ENCODE measurements at regions not wholly inside any gene's neighbourhood (a gene's known extent, or its start where the extent isn't known, plus 50 kb on each side); places are given as distances from the start of the nearest gene placed in this dataset.

- Histone ChIP-seq H3K36me3 (ENCODE audit: low read length) (no peaks in the 10 kb centered on the region), H2AFZ (ENCODE audit: low read depth, low read length, severe bottlenecking) (no peak overlapping the region), H3K27me3 (ENCODE audit: low read length) (no peaks in the 10 kb centered on the region), H3K9ac (ENCODE audit: low read length) (no peak overlapping the region), H3K4me2 (ENCODE audit: low read depth, low read length, poor library complexity, severe bottlenecking) (no peak overlapping the region), H3K27ac (ENCODE audit: low read depth, low read length) (no peak overlapping the region), H3F3A (ENCODE audit: insufficient read depth) (no peaks in the 10 kb centered on the region), H3K9me2 (replicated peaks; ENCODE audit: insufficient read depth, low read length) (no peaks in the 10 kb centered on the region), H3K9me3 (ENCODE audit: insufficient read depth, low read length) (no peaks in the 10 kb centered on the region), H3K79me2 (ENCODE audit: insufficient read depth, low read length) (no peaks in the 10 kb centered on the region), H4K20me1 (ENCODE audit: low read depth, low read length) (no peaks in the 10 kb centered on the region), H3K4me3 (ENCODE audit: insufficient read depth, low read length, poor library complexity, severe bottlenecking) (no peak overlapping the region)
- TF ChIP-seq EZH2phosphoT487 (conservative IDR thresholded peaks at IDR 0.05; ENCODE audit: low read length) (no peak), CTCF (IDR thresholded peaks at IDR 0.05; ENCODE audit: insufficient read depth, low read length, poor library complexity, severe bottlenecking) (no peak)
Observed at GRCh38 chr22:49350441-49351121, 477.1 kb downstream of the BRD1 start.

GRCh38 chr22:49349841-49350381 lies 477.8 kb downstream of the BRD1 start:
- no peaks in the 10 kb centered on the region for H3K36me3 ChIP-seq (ENCODE audit: low read length)
- no peaks in the 10 kb centered on the region for H3K9me3 ChIP-seq (ENCODE audit: insufficient read depth, low read length)
- no peak overlapping the region for H3K9ac ChIP-seq (ENCODE audit: low read length)
- H3K27me3 ChIP-seq (ENCODE audit: low read length) = no peaks in the 10 kb centered on the region
- H3K79me2 ChIP-seq (ENCODE audit: insufficient read depth, low read length) = no peaks in the 10 kb centered on the region
- TF ChIP-seq CTCF (IDR thresholded peaks at IDR 0.05; ENCODE audit: insufficient read depth, low read length, poor library complexity, severe bottlenecking) = no peak
- no peak for TF ChIP-seq EZH2phosphoT487 (conservative IDR thresholded peaks at IDR 0.05; ENCODE audit: low read length)
- no peak overlapping the region for H3K4me2 ChIP-seq (ENCODE audit: low read depth, low read length, poor library complexity, severe bottlenecking)
- H2AFZ ChIP-seq (ENCODE audit: low read depth, low read length, severe bottlenecking) = no peak overlapping the region
- H4K20me1 ChIP-seq (ENCODE audit: low read depth, low read length) = no peaks in the 10 kb centered on the region
- H3K27ac ChIP-seq (ENCODE audit: low read depth, low read length) = no peak overlapping the region
- H3K9me2 ChIP-seq (replicated peaks; ENCODE audit: insufficient read depth, low read length) = no peaks in the 10 kb centered on the region
- H3F3A ChIP-seq (ENCODE audit: insufficient read depth) = no peaks in the 10 kb centered on the region
- no peak overlapping the region for H3K4me3 ChIP-seq (ENCODE audit: insufficient read depth, low read length, poor library complexity, severe bottlenecking)

GRCh38 chr22:49349181-49349835 lies 478.4 kb downstream of the BRD1 start:
- no peaks in the 10 kb centered on the region for H3K9me3 ChIP-seq (ENCODE audit: insufficient read depth, low read length)
- TF ChIP-seq EZH2phosphoT487 (conservative IDR thresholded peaks at IDR 0.05; ENCODE audit: low read length) (no peak), CTCF (IDR thresholded peaks at IDR 0.05; ENCODE audit: insufficient read depth, low read length, poor library complexity, severe bottlenecking) (no peak)
- H3K27ac ChIP-seq (ENCODE audit: low read depth, low read length) = no peak overlapping the region

More at GRCh38 chr22:49349181-49349835, 478.4 kb downstream of the BRD1 start:
- Histone ChIP-seq H3K9ac (ENCODE audit: low read length) (no peak overlapping the region), H4K20me1 (ENCODE audit: low read depth, low read length) (no peaks in the 10 kb centered on the region), H2AFZ (ENCODE audit: low read depth, low read length, severe bottlenecking) (no peak overlapping the region), H3K27me3 (ENCODE audit: low read length) (no peaks in the 10 kb centered on the region), H3F3A (ENCODE audit: insufficient read depth) (no peaks in the 10 kb centered on the region), H3K4me2 (ENCODE audit: low read depth, low read length, poor library complexity, severe bottlenecking) (no peak overlapping the region), H3K79me2 (ENCODE audit: insufficient read depth, low read length) (no peaks in the 10 kb centered on the region), H3K9me2 (replicated peaks; ENCODE audit: insufficient read depth, low read length) (no peaks in the 10 kb centered on the region), H3K4me3 (ENCODE audit: insufficient read depth, low read length, poor library complexity, severe bottlenecking) (no peak overlapping the region), H3K36me3 (ENCODE audit: low read length) (no peaks in the 10 kb centered on the region)
